Osteocyte (in vitro differentiated cells): ENCODE measurements at regions not wholly inside any gene's neighbourhood (a gene's known extent, or its start where the extent isn't known, plus 50 kb on each side); places are given as distances from the start of the nearest gene placed in this dataset.

ENCODE experiments used
- DNase-seq: peaks from one replicate; pipeline ENCODE4 v3.0.0; 2021; ENCODE audit warnings: mixed read lengths; ENCODE audit not compliant: unreplicated experiment; ENCODE audit errors: extremely low spot score
- H3K27ac Mint-ChIP-seq: one replicate; pipeline ENCODE4 v1.8.0; 2021; ENCODE audit warnings: mild to moderate bottlenecking, mixed read lengths; ENCODE audit not compliant: unreplicated experiment
- H3K27me3 Mint-ChIP-seq: one replicate; pipeline ENCODE4 v1.8.0; 2021; ENCODE audit warnings: mixed read lengths; ENCODE audit not compliant: unreplicated experiment
- H3K36me3 Mint-ChIP-seq: one replicate; pipeline ENCODE4 v1.8.0; 2021; ENCODE audit warnings: mixed read lengths; ENCODE audit not compliant: unreplicated experiment
- H3K4me1 Mint-ChIP-seq: one replicate; pipeline ENCODE4 v1.8.0; 2021; ENCODE audit warnings: mixed read lengths; ENCODE audit not compliant: unreplicated experiment
- H3K4me3 Mint-ChIP-seq: one replicate; pipeline ENCODE4 v1.8.0; 2021; ENCODE audit warnings: mild to moderate bottlenecking, moderate library complexity, mixed read lengths; ENCODE audit not compliant: unreplicated experiment
- H3K9me3 Mint-ChIP-seq: one replicate; pipeline ENCODE4 v1.8.0; 2021; ENCODE audit warnings: mixed read lengths; ENCODE audit not compliant: unreplicated experiment
- CTCF ChIP-seq: fragments of 200-600 bp; sonication (generic); IDR thresholded peaks from 2 replicates; pipeline ENCODE4 v1.5.0; 2021; ENCODE audit warnings: antibody characterized with exemption, mild to moderate bottlenecking, moderate library complexity

- Mint-ChIP-seq H3K9me3 (peaks cover 5% of the 10 kb centered on the region), H3K4me1 (no peaks in the 10 kb centered on the region), H3K36me3 (no peaks in the 10 kb centered on the region), H3K27me3 (no peaks in the 10 kb centered on the region), H3K27ac (no peak overlapping the region), H3K4me3 (no peak overlapping the region)
- DNase-seq, result no peak
- TF ChIP-seq CTCF, result no peak
Observed at GRCh38 chr18:71942433-71942832, 601.7 kb downstream of the CBLN2 start.

- Mint-ChIP-seq H3K27me3 (no peaks in the 10 kb centered on the region), H3K27ac (no peak overlapping the region), H3K4me3 (no peak overlapping the region), H3K4me1 (no peaks in the 10 kb centered on the region), H3K36me3 (no peaks in the 10 kb centered on the region), H3K9me3 (peaks cover 5% of the 10 kb centered on the region)
- no peak for DNase-seq
- no peak for TF ChIP-seq CTCF
Observed at GRCh38 chr18:71939483-71939882, 604.7 kb downstream of the CBLN2 start.

- no peaks in the 10 kb centered on the region for H3K27me3 Mint-ChIP-seq
- no peak for DNase-seq
- no peak overlapping the region for H3K27ac Mint-ChIP-seq
- peaks cover 3% of the 10 kb centered on the region for H3K9me3 Mint-ChIP-seq
- H3K4me3 Mint-ChIP-seq, result no peak overlapping the region
- H3K4me1 Mint-ChIP-seq, result no peaks in the 10 kb centered on the region
- no peak for TF ChIP-seq CTCF
- no peaks in the 10 kb centered on the region for H3K36me3 Mint-ChIP-seq
Observed at GRCh38 chr18:71936744-71937143, 607.4 kb downstream of the CBLN2 start.

- Mint-ChIP-seq H3K4me1 (no peaks in the 10 kb centered on the region), H3K9me3 (peaks cover 43% of the 10 kb centered on the region), H3K4me3 (no peak overlapping the region), H3K27ac (no peak overlapping the region), H3K27me3 (no peaks in the 10 kb centered on the region), H3K36me3 (no peaks in the 10 kb centered on the region)
- no peak for TF ChIP-seq CTCF
- DNase-seq, result no peak
Observed at GRCh38 chr18:71919211-71919610, 624.9 kb downstream of the CBLN2 start.

- no peak overlapping the region for H3K4me3 Mint-ChIP-seq
- H3K9me3 Mint-ChIP-seq, result peaks cover 7% of the 10 kb centered on the region
- no peak for DNase-seq
- TF ChIP-seq CTCF, result no peak
- no peaks in the 10 kb centered on the region for H3K4me1 Mint-ChIP-seq
- no peaks in the 10 kb centered on the region for H3K36me3 Mint-ChIP-seq
- no peak overlapping the region for H3K27ac Mint-ChIP-seq
- H3K27me3 Mint-ChIP-seq, result no peaks in the 10 kb centered on the region
Observed at GRCh38 chr18:71913641-71914040, 630.5 kb downstream of the CBLN2 start.
